HG03354 (cell line): ENCODE measurements at regions not wholly inside any gene's neighbourhood (a gene's known extent, or its start where the extent isn't known, plus 50 kb on each side); places are given as distances from the start of the nearest gene placed in this dataset.
"Not testable (repeated sequence)": the region's sequence is repeated elsewhere in the genome, so short reads cannot be mapped to it uniquely, and the experiment has no call there.

ENCODE experiments used
- ATAC-seq: cut with Tn5 transposase; IDR thresholded peaks from one replicate; pipeline ENCODE4 v1.9.1; 2021; ENCODE audit warnings: mild to moderate bottlenecking; ENCODE audit not compliant: unreplicated experiment, poor library complexity, severe bottlenecking

GRCh38 chr4:133534224-133534623 lies 385.1 kb downstream of the PCDH10 start:
- ATAC-seq, result not testable (repeated sequence)

DNA sequence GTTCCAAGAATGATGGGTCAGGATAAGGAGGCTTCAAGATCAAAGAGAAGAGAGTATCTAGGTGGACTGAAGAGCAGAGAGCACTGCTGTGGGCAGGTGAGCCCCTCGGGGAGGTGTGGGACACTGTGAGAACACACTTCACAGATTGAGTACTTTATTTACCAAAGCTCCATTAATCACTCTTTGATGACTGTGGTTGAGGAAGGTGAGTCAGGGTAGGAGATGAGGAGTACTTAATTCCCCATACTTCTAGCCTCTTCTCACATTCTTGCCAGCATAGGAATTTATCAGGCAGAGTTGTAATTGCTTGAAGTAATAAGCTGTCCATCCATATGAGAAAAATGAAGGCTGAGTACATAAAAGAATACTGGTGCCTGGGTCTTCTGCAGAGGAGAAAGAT lies 375.3 kb downstream of the PCDH10 start:
- no peak for ATAC-seq

GRCh38 chr4:133513901-133514300 lies 364.8 kb downstream of the PCDH10 start:
- ATAC-seq, result no peak

DNA sequence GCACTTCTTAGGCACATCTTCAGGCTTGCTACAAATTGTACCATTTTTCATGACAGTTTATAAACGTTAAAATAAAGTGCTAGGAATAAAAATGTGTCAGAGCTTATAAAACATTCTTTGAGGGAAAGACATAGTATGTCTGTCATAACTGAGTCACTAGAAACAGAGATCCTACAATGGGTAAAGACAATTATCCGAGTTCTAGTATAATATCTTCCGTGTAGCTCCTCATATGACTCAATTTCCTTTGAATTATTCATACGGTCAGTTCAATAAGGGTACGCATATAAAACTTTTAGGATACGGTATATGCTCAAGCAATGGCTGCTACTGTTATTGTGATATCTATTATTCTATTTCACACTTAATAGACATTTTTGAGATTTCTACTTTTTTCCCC lies 349.1 kb downstream of the PCDH10 start:
- no peak for ATAC-seq

- no peak for ATAC-seq
Measured at GRCh38 chr4:133493776-133494175, 344.7 kb downstream of the PCDH10 start.

DNA sequence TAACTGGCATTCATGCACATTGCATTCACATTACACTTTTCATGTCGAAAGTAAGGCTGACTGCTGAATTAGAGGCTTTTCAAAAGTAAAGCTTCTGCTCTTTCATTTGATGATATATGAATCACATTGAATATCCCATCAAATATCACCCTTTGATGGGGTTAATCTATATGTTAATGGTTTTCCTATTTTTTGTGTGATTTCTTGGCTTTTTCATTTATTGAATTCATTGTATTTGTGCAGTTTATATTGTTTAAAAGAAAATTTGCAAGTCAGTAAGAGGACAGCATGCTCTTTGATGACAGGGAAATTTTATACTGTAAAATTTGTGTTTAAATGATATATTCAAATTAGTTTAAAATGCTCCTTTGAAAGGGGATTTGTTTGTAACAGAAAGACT lies 344.1 kb downstream of the PCDH10 start:
- ATAC-seq, result no peak

DNA sequence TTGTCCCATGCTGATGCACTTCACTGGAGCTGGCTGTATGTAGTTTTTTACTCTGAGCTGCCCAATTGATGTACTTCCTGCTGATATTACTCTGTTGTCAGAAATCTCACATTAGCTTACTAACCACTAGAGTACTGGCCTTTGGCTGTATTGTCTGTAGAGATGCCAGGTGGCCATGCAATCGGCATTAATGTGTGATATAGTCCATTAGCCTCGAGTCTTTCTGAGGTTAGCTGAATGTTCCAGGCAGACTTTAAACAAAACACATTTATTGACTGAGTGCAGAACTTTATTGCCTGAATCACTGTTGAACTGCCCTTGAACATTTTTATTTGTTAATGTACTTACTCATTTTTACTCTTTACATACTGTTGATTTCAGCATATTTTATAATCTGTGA lies 335.2 kb downstream of the PCDH10 start:
- ATAC-seq, result no peak

DNA sequence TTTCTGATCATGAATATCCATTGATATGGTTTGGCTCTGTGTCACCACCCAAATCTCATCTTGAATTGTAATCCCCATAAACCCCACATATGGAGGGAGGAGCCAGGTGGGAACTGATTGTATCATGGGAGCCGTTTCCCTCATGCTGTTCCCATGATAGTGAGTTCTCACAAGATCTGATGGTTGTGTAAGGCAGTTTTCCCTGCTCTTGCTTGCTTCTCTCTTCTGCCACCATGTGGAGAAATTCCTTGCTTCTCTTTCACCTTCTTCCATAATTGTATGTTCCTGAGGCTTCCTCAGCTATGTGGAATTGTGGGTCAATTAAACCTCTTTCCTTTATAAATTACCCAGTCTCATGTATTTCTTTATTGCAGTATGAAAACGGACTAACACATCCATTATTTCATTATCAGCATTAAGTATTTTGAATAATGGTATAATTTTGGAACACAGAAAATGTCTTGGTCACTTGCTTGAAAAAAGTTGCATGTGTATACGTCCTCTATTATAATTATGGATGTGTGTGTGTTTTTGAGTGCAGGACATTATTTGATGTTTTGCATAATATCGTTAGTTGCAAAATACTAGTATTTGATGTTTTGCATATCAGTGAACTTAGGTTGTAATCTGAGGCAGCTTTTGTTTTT lies 334.6 kb downstream of the PCDH10 start:
- no peak for ATAC-seq

- ATAC-seq, result no peak
Measured at GRCh38 chr4:133476063-133476462, 327.0 kb downstream of the PCDH10 start.

GRCh38 chr4:133474501-133474900 lies 325.4 kb downstream of the PCDH10 start:
- no peak for ATAC-seq

DNA sequence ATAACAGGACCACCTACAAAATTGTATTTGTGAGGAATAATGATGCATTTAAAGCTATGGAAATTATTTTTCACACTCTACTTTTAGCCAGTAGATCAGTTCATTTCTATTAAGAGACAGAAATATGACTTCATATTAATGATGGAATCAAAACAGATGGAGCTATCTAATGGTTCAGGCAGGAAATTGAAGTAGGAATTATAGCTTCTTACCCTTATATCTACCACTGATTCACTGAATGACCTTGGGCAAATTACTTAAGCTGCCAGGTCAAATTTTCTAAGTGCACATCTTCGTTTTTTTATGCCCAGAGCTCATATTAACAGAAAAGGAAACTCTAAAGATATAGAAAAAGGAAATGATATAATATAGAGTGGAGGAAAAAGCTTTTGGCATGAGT lies 323.1 kb downstream of the PCDH10 start:
- no peak for ATAC-seq

DNA sequence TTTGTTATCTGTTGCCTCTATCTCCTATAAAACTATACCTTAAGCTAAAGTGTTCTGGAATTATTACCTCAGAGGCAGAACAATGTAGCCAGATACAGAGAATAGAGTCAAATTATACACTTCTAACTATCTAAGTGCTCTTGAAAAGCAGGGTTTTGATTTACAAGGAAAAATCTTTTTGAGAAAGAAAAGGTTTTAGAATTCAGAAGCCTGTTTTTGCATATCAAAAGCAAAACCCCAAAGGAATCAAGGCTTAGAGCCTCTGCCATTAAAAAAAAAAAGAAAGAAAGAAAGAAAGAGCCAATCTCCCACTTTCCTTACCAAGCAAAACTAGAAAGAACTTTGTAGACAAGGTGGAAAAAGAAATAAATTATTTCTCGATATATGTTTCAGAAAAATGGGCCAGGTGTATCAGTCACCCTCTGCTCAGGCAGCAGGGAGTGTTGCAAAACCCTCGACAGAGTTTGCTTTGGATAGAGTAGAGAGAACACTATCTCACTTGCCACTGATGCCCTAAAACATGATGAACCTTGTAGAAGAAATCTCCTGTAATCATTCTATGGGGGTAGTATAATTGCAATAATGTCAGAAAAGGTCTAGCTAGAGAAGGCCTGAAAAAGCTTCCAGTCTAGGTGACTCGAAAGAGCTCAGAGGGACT lies 318.3 kb downstream of the PCDH10 start:
- ATAC-seq, result no peak

- ATAC-seq, result no peak
Measured at GRCh38 chr4:133465022-133465421, 315.9 kb downstream of the PCDH10 start.

DNA sequence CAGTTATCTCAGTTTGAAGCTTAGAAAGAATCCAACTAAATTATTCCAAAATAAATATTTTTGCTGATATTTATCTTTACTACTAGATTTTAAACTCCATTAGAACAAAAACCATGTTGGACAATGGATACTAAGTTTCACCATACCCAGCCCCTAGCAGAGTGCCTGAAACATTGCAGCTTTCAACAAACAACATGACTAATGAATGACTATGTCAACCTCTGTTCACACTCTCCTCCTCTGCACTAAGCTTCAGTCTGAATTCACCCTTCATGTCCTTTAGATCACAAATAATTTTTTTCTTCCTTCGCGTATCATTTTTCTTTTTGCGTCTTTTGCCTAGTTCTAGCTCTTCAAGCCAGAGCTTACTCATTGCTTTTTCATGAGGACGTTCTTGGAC lies 315.2 kb downstream of the PCDH10 start:
- no peak for ATAC-seq

DNA sequence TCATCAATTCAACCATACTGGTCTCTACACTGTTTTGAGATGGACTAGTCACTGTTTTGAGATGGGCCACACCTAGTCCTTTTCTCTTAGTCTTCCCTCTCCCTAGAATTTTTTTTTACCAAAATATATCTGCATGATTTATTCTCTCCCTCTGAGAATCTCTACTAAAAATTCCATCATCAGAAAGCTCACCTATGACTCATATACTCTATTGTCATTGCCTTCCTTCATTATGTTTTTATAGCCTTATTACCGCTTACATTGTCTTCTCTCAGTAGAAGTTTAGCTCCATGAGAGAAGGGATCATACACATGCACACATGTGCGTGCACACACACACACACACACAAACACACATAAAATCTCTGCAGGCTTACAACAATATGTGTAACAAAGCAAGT lies 303.6 kb downstream of the PCDH10 start:
- ATAC-seq, result no peak

DNA sequence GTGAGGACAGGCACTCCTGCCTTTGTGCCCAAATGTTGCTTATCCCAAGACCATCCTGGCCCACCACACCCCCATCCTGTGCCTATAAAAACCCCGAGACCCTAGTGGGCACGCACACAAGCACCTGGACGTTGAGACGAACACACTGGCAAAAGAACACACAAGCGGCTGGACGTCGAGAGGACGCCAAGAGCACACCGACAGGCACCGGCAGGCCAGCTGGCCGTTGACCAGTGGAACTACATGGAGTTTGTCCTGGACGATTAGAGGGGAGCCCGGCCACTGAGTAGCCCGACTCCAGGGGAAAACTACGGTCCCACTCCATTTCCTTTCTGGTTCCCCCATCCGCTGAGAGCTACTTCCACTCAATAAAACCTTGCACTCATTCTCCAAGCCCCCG lies 301.7 kb downstream of the PCDH10 start:
- no peak for ATAC-seq

DNA sequence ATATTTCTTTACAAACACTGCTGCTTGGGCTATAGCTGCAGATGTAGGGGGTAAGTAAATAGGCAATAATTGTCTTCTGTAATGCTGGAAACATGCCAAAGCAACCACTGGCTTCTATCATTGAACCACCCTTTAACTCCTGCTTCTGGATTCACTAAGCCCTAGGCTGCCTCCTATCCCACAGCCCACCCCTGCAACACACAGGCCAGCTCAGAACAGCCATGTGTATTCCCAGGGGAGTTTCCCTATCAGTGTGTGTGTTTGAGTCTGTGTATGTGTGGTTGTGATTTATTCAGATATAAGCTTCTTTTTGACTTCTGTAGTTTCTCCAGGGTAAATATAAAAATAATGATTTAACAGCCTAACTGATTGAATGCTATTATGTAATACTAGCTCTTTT lies 291.3 kb downstream of the PCDH10 start:
- ATAC-seq, result no peak

GRCh38 chr4:133439830-133440229 lies 290.7 kb downstream of the PCDH10 start:
- no peak for ATAC-seq

DNA sequence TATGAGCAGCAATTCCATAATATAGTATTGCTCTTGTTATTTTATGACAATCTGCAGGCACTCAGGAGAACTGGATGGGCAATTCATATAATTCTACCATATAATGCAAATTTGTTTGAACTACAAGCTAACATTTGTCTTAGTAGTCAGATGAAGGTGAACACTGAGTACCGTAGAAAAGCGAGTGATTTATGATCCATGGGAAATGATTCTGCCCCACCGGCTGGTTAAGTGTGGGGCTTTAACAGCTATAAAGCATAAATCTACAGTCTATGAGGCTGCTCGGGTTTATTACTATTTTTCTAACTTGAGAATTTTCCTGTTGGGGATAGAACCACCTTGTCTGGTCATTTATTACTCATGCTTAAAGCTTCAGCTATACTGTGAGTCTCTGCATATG lies 275.5 kb downstream of the PCDH10 start:
- no peak for ATAC-seq

- ATAC-seq, result no peak
Measured at GRCh38 chr4:133403913-133404312, 254.8 kb downstream of the PCDH10 start.

DNA sequence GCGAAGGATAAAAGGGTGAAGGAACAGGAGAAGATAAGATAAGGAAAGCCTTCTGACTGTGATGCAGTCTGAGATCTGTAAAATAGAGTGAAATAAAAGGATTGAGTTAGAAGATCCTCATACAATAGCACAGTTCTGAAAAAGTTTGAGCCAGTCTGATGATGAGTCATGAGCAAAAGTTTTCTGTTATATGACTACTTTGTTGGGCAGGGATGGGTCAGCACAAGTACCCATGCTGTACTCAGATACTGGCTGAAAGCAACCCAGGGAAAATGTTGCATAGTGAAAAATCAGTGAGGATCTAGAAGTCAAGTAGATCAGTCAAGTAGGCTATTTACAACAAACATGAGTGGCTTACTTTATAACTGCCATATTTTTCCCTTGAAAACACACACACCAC lies 253.5 kb downstream of the PCDH10 start:
- ATAC-seq, result no peak
